ENCODE measurements at regions not wholly inside any gene's neighbourhood (a gene's known extent, or its start where the extent isn't known, plus 50 kb on each side); places are given as distances from the start of the nearest gene placed in this dataset.
"Not testable (repeated sequence)": the region's sequence is repeated elsewhere in the genome, so short reads cannot be mapped to it uniquely, and the experiment has no call there.

GRCh38 chr2:236833501-236834073, 252.1 kb upstream of the COPS8 start:
- H3K27ac Mint-ChIP-seq (ENCODE audit: low read depth, unreplicated experiment): no peak overlapping the region
- H3K27me3 Mint-ChIP-seq (ENCODE audit: insufficient read depth, unreplicated experiment): no peaks in the 10 kb centered on the region
- ChIA-PET CTCF (interaction anchor here (0.7 kb wide), 1 partner anchor 31 kb away, joined by 3 read pairs; no protein-coding TSS in a partner anchor), POLR2A (no interaction called here)
- no TSS peak for BruUV-seq (replicated peaks)
- DNase-seq (ENCODE audit: unreplicated experiment): no peak
- intact Hi-C loops (cut with micrococcal nuclease): no loop called here
- TF ChIP-seq CTCF (IDR thresholded peaks at IDR 0.05; ENCODE audit: unreplicated experiment): no peak
- no peak overlapping the region for H3K4me3 Mint-ChIP-seq (ENCODE audit: unreplicated experiment)
- H3K9me3 Mint-ChIP-seq (ENCODE audit: unreplicated experiment): no peaks in the 10 kb centered on the region
- H3K4me1 Mint-ChIP-seq (ENCODE audit: insufficient read depth, unreplicated experiment): no peaks in the 10 kb centered on the region
- peaks cover 4% of the 10 kb centered on the region for H3K36me3 Mint-ChIP-seq (ENCODE audit: insufficient read depth, unreplicated experiment)

- Mint-ChIP-seq H3K4me1 (ENCODE audit: insufficient read depth, unreplicated experiment) (no peaks in the 10 kb centered on the region), H3K27me3 (ENCODE audit: insufficient read depth, unreplicated experiment) (no peaks in the 10 kb centered on the region), H3K4me3 (ENCODE audit: unreplicated experiment) (no peak overlapping the region), H3K36me3 (ENCODE audit: insufficient read depth, unreplicated experiment) (peaks cover 4% of the 10 kb centered on the region), H3K9me3 (ENCODE audit: unreplicated experiment) (no peaks in the 10 kb centered on the region), H3K27ac (ENCODE audit: low read depth, unreplicated experiment) (no peak overlapping the region)
- intact Hi-C loops (cut with micrococcal nuclease): no loop called here
- no peak for TF ChIP-seq CTCF (IDR thresholded peaks at IDR 0.05; ENCODE audit: unreplicated experiment)
- no peak for DNase-seq (ENCODE audit: unreplicated experiment)
- no TSS peak for BruUV-seq (replicated peaks)
- CTCF ChIA-PET: no interaction called here
- POLR2A ChIA-PET: no interaction called here
Measured at GRCh38 chr2:236834284-236834683, 251.4 kb upstream of the COPS8 start.

GRCh38 chr2:236835307-236836024, 250.2 kb upstream of the COPS8 start:
- BruUV-seq (replicated peaks): no TSS peak
- Mint-ChIP-seq H3K27me3 (ENCODE audit: insufficient read depth, unreplicated experiment) (no peaks in the 10 kb centered on the region), H3K27ac (ENCODE audit: low read depth, unreplicated experiment) (no peak overlapping the region), H3K4me3 (ENCODE audit: unreplicated experiment) (no peak overlapping the region), H3K36me3 (ENCODE audit: insufficient read depth, unreplicated experiment) (peaks cover 4% of the 10 kb centered on the region), H3K4me1 (ENCODE audit: insufficient read depth, unreplicated experiment) (no peaks in the 10 kb centered on the region), H3K9me3 (ENCODE audit: unreplicated experiment) (no peaks in the 10 kb centered on the region)
- DNase-seq (ENCODE audit: unreplicated experiment): no peak
- TF ChIP-seq CTCF (IDR thresholded peaks at IDR 0.05; ENCODE audit: unreplicated experiment): no peak
- intact Hi-C loops (cut with micrococcal nuclease): no loop called here
- ChIA-PET POLR2A (no interaction called here), CTCF (interaction anchor here (0.7 kb wide), 1 partner anchor 929 kb away, joined by 3 read pairs; no protein-coding TSS in a partner anchor)

GRCh38 chr2:236836028-236836427, 249.7 kb upstream of the COPS8 start:
- H3K36me3 Mint-ChIP-seq (ENCODE audit: insufficient read depth, unreplicated experiment); POLR2A ChIA-PET; H3K4me3 Mint-ChIP-seq (ENCODE audit: unreplicated experiment); CTCF ChIA-PET; H3K27ac Mint-ChIP-seq (ENCODE audit: low read depth, unreplicated experiment); H3K9me3 Mint-ChIP-seq (ENCODE audit: unreplicated experiment); BruUV-seq (replicated peaks); H3K4me1 Mint-ChIP-seq (ENCODE audit: insufficient read depth, unreplicated experiment); intact Hi-C loops (cut with micrococcal nuclease); DNase-seq (ENCODE audit: unreplicated experiment); H3K27me3 Mint-ChIP-seq (ENCODE audit: insufficient read depth, unreplicated experiment): not testable (repeated sequence)

All from MCF 10A (cell line).